D721Med (cell line): ENCODE measurements at regions not wholly inside any gene's neighbourhood (a gene's known extent, or its start where the extent isn't known, plus 50 kb on each side); places are given as distances from the start of the nearest gene placed in this dataset.

ENCODE experiments used
- DNase-seq: peaks from one replicate; pipeline ENCODE4 v3.0.0; 2011; ENCODE audit warnings: low spot score; ENCODE audit not compliant: insufficient read length
- FAIRE-seq: peaks from 2 replicates; lab custom pipeline; 2011; peaks lifted over from hg19 to GRCh38; lab: Jason Lieb, UNC
- CTCF ChIP-seq: IDR thresholded peaks from 2 replicates; pipeline ENCODE4 v1.5.1; 2012; ENCODE audit warnings: mild to moderate bottlenecking, control low read depth; ENCODE audit not compliant: insufficient read depth; ENCODE audit errors: missing control alignments

- FAIRE-seq (no peak), DNase-seq (no peak)
- no peak for TF ChIP-seq CTCF
Observed at GRCh38 chr2:11040992-11041391, 114.3 kb upstream of the SLC66A3 start.

GRCh38 chr2:11042841-11043240 lies 112.4 kb upstream of the SLC66A3 start:
- TF ChIP-seq CTCF, result no peak
- no peak for DNase-seq
- FAIRE-seq, result no peak

GRCh38 chr2:11043245-11043644 lies 112.0 kb upstream of the SLC66A3 start:
- no peak for DNase-seq
- no peak for FAIRE-seq
- TF ChIP-seq CTCF, result no peak

GRCh38 chr2:11044201-11044600 lies 111.1 kb upstream of the SLC66A3 start:
- no peak for TF ChIP-seq CTCF
- no peak for DNase-seq
- FAIRE-seq, result no peak

GRCh38 chr2:11045294-11045693 lies 110.0 kb upstream of the SLC66A3 start:
- no peak for TF ChIP-seq CTCF
- no peak for FAIRE-seq
- no peak for DNase-seq

GRCh38 chr2:11048335-11049008 lies 106.8 kb upstream of the SLC66A3 start:
- DNase-seq (no peak), FAIRE-seq (no peak)
- TF ChIP-seq CTCF, result no peak

GRCh38 chr2:11050565-11050964 lies 104.7 kb upstream of the SLC66A3 start:
- DNase-seq, result no peak
- TF ChIP-seq CTCF, result no peak
- no peak for FAIRE-seq
